ENCODE measurements at regions not wholly inside any gene's neighbourhood (a gene's known extent, or its start where the extent isn't known, plus 50 kb on each side); places are given as distances from the start of the nearest gene placed in this dataset.

GRCh38 chr1:80534606-80535360 lies 1266.0 kb upstream of the ADGRL2 start:
- Histone ChIP-seq H3K9me3 (no peaks in the 10 kb centered on the region), H3K27me3 (replicated peaks; ENCODE audit: control insufficient read depth, insufficient read depth, low read length) (no peaks in the 10 kb centered on the region), H3K4me3 (ENCODE audit: low read depth, low read length) (no peak overlapping the region), H3K36me3 (ENCODE audit: control insufficient read depth, insufficient read depth, low read length) (no peaks in the 10 kb centered on the region), H3K4me1 (no peaks in the 10 kb centered on the region)
- BruUV-seq (replicated peaks), result no TSS peak
- DNase-seq, result no peak
- Mint-ChIP-seq H3K27me3 (ENCODE audit: insufficient read depth, unreplicated experiment) (no peaks in the 10 kb centered on the region), H3K27ac (ENCODE audit: unreplicated experiment) (no peak overlapping the region), H3K4me3 (ENCODE audit: unreplicated experiment) (no peak overlapping the region), H3K36me3 (ENCODE audit: insufficient read depth, unreplicated experiment) (no peaks in the 10 kb centered on the region), H3K4me1 (ENCODE audit: low read depth, unreplicated experiment) (peaks cover 7% of the 10 kb centered on the region), H3K9me3 (ENCODE audit: unreplicated experiment) (no peaks in the 10 kb centered on the region)
- ChIA-PET POLR2A (no interaction called here), CTCF (no interaction called here)
- intact Hi-C loops (cut with micrococcal nuclease; ENCODE audit: unreplicated experiment), result no loop called here
- TF ChIP-seq, protein P1, sequence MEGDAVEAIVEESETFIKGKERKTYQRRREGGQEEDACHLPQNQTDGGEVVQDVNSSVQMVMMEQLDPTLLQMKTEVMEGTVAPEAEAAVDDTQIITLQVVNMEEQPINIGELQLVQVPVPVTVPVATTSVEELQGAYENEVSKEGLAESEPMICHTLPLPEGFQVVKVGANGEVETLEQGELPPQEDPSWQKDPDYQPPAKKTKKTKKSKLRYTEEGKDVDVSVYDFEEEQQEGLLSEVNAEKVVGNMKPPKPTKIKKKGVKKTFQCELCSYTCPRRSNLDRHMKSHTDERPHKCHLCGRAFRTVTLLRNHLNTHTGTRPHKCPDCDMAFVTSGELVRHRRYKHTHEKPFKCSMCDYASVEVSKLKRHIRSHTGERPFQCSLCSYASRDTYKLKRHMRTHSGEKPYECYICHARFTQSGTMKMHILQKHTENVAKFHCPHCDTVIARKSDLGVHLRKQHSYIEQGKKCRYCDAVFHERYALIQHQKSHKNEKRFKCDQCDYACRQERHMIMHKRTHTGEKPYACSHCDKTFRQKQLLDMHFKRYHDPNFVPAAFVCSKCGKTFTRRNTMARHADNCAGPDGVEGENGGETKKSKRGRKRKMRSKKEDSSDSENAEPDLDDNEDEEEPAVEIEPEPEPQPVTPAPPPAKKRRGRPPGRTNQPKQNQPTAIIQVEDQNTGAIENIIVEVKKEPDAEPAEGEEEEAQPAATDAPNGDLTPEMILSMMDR (IDR thresholded peaks at IDR 0.05; ENCODE audit: insufficient read depth in 1 of 2, low read depth in 1 of 2, low read length in 1 of 2, severe bottlenecking in 1 of 2, unreplicated experiment in 1 of 2), result no peak

DNA sequence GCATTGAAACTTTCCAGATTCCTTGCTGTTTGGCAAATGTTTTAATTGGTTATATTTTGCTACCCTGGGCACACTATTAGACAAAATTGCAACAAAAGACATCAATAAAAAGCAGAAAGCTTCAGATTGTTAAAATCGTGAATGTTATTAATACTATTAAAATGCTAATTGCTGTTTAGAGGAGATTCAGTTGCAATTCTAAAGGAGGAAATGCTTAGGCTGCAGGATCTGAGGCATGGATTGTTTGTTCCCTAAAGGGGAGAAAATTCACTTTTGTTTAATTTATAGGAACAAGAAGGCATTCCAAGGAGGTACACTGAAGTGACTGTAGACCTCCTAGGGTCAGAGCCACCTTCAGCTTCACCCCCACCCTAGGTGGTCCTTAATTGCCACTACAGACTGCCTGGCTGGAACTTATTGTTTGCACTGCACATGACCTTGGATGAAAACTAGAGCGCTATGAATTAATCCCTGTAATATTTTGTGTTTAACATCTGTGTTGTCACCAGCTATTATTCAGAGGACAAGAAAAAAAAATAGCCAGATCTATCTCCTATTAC lies 1266.9 kb upstream of the ADGRL2 start:
- no peak overlapping the region for H3K4me3 Mint-ChIP-seq (ENCODE audit: unreplicated experiment)
- CTCF ChIA-PET, result no interaction called here

GRCh38 chr1:80533093-80533492 lies 1267.6 kb upstream of the ADGRL2 start:
- BruUV-seq (replicated peaks), result no TSS peak

More for the DNA sequence above, 1266.9 kb upstream of the ADGRL2 start:
- H3K27me3 ChIP-seq (replicated peaks; ENCODE audit: control insufficient read depth, insufficient read depth, low read length), result no peaks in the 10 kb centered on the region
- no peak overlapping the region for H3K27ac Mint-ChIP-seq (ENCODE audit: unreplicated experiment)
- intact Hi-C loops (cut with micrococcal nuclease; ENCODE audit: unreplicated experiment), result no loop called here
- H3K36me3 ChIP-seq (ENCODE audit: control insufficient read depth, insufficient read depth, low read length), result no peaks in the 10 kb centered on the region
- no peaks in the 10 kb centered on the region for H3K27me3 Mint-ChIP-seq (ENCODE audit: insufficient read depth, unreplicated experiment)
- peaks cover 7% of the 10 kb centered on the region for H3K4me1 Mint-ChIP-seq (ENCODE audit: low read depth, unreplicated experiment)
- H3K9me3 Mint-ChIP-seq (ENCODE audit: unreplicated experiment), result no peaks in the 10 kb centered on the region
- DNase-seq, result no peak
- POLR2A ChIA-PET, result no interaction called here
- TF ChIP-seq, protein P1 (IDR thresholded peaks at IDR 0.05; ENCODE audit: insufficient read depth in 1 of 2, low read depth in 1 of 2, low read length in 1 of 2, severe bottlenecking in 1 of 2, unreplicated experiment in 1 of 2), result no peak
- no peaks in the 10 kb centered on the region for H3K9me3 ChIP-seq
- no TSS peak for BruUV-seq (replicated peaks)
- H3K4me1 ChIP-seq, result no peaks in the 10 kb centered on the region
- H3K36me3 Mint-ChIP-seq (ENCODE audit: insufficient read depth, unreplicated experiment), result no peaks in the 10 kb centered on the region
- H3K4me3 ChIP-seq (ENCODE audit: low read depth, low read length), result no peak overlapping the region

More at GRCh38 chr1:80533093-80533492, 1267.6 kb upstream of the ADGRL2 start:
- Mint-ChIP-seq H3K4me3 (ENCODE audit: unreplicated experiment) (no peak overlapping the region), H3K27ac (ENCODE audit: unreplicated experiment) (no peak overlapping the region), H3K27me3 (ENCODE audit: insufficient read depth, unreplicated experiment) (no peaks in the 10 kb centered on the region), H3K36me3 (ENCODE audit: insufficient read depth, unreplicated experiment) (no peaks in the 10 kb centered on the region), H3K9me3 (ENCODE audit: unreplicated experiment) (no peaks in the 10 kb centered on the region), H3K4me1 (ENCODE audit: low read depth, unreplicated experiment) (peaks cover 7% of the 10 kb centered on the region)
- no peak overlapping the region for H3K4me3 ChIP-seq (ENCODE audit: low read depth, low read length)
- intact Hi-C loops (cut with micrococcal nuclease; ENCODE audit: unreplicated experiment), result no loop called here
- ChIA-PET CTCF (no interaction called here), POLR2A (no interaction called here)
- no peaks in the 10 kb centered on the region for H3K4me1 ChIP-seq
- TF ChIP-seq, protein P1 (IDR thresholded peaks at IDR 0.05; ENCODE audit: insufficient read depth in 1 of 2, low read depth in 1 of 2, low read length in 1 of 2, severe bottlenecking in 1 of 2, unreplicated experiment in 1 of 2), result no peak
- no peaks in the 10 kb centered on the region for H3K9me3 ChIP-seq
- H3K36me3 ChIP-seq (ENCODE audit: control insufficient read depth, insufficient read depth, low read length), result no peaks in the 10 kb centered on the region
- DNase-seq, result no peak
- H3K27me3 ChIP-seq (replicated peaks; ENCODE audit: control insufficient read depth, insufficient read depth, low read length), result no peaks in the 10 kb centered on the region

Measured in Caco-2 (cell line).